Frontal cortex (tissue), 4 donors: ENCODE measurements at regions not wholly inside any gene's neighbourhood (a gene's known extent, or its start where the extent isn't known, plus 50 kb on each side); places are given as distances from the start of the nearest gene placed in this dataset. TPM values are rescaled to one million over a fixed set of nuclear protein-coding genes. Genes with fewer than 3 reads are reported as not detected.

ENCODE experiments used
- DNase-seq, 2 donors: peaks; one replicate each; pipeline ENCODE4 v3.0.0; 2012; ENCODE audit warnings: low spot score in 2 of 2
- FAIRE-seq: peaks from 2 replicates; lab custom pipeline; 2012; peaks lifted over from hg19 to GRCh38; lab: Jason Lieb, UNC
- small RNA-seq: library from RNA; depleted of rRNA; stranded (forward); fragments of <200 nt; gene quantifications from one replicate; pipeline ENCODE3, GENCODE V24; 2014
- donor health status: control.
- donor health status: control.
- donor health status: control.

GRCh38 chr9:14369011-14369410 is 55.1 kb upstream of the NFIB start:
- DNase-seq (no peak), FAIRE-seq (no peak)

GRCh38 chr9:14366076-14366475 is 52.1 kb upstream of the NFIB start:
- DNase-seq: no peak
- FAIRE-seq: no peak

GRCh38 chr9:14365670-14366069 is 51.7 kb upstream of the NFIB start:
- DNase-seq: no peak
- no peak for FAIRE-seq

Small RNA genes in the stretch of these regions (small RNA-seq; reads per million reads assigned to genes)
- not detected for gene AL159169.1
